ENCODE measurements at regions not wholly inside any gene's neighbourhood (a gene's known extent, or its start where the extent isn't known, plus 50 kb on each side); places are given as distances from the start of the nearest gene placed in this dataset.
"Not testable (repeated sequence)": the region's sequence is repeated elsewhere in the genome, so short reads cannot be mapped to it uniquely, and the experiment has no call there.

DNA sequence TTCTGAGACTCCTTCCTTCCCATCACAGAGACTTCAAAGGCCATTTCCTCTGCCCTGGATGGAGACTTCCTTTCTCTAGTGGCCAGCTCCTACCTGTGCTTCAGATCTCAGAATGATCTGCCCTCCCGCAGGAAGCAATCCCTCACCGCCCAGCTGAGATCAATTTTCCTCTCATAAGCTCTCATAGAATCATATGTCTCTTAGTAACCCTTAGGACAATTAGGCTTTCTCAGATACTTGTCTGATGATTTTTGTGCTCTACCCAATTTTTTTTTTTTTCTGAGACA is 212.6 kb upstream of the PRSS58 start:
- Histone ChIP-seq H3K4me1 (no peaks in the 10 kb centered on the region), H3K4me3 (no peak overlapping the region), H3K27me3 (no peaks in the 10 kb centered on the region), H3K27ac (no peak overlapping the region), H3K9me3 (no peaks in the 10 kb centered on the region), H3K36me3 (no peaks in the 10 kb centered on the region)
- TF ChIP-seq POLR2AphosphoS5 (IDR thresholded peaks at IDR 0.05; ENCODE audit: insufficient read depth in 1 of 2, low read depth in 1 of 2) (no peak), POLR2A (IDR thresholded peaks at IDR 0.05) (no peak)
- TF ChIP-seq, protein P1, sequence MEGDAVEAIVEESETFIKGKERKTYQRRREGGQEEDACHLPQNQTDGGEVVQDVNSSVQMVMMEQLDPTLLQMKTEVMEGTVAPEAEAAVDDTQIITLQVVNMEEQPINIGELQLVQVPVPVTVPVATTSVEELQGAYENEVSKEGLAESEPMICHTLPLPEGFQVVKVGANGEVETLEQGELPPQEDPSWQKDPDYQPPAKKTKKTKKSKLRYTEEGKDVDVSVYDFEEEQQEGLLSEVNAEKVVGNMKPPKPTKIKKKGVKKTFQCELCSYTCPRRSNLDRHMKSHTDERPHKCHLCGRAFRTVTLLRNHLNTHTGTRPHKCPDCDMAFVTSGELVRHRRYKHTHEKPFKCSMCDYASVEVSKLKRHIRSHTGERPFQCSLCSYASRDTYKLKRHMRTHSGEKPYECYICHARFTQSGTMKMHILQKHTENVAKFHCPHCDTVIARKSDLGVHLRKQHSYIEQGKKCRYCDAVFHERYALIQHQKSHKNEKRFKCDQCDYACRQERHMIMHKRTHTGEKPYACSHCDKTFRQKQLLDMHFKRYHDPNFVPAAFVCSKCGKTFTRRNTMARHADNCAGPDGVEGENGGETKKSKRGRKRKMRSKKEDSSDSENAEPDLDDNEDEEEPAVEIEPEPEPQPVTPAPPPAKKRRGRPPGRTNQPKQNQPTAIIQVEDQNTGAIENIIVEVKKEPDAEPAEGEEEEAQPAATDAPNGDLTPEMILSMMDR (IDR thresholded peaks at IDR 0.05) = no peak
- no peak for DNase-seq (ENCODE audit: extremely low spot score in 2 of 2)
- intact Hi-C loops (cut with DNase I) = no loop called here

GRCh38 chr7:142469696-142470543 is 212.1 kb upstream of the PRSS58 start:
- Histone ChIP-seq H3K4me3 (no peak overlapping the region), H3K9me3 (no peaks in the 10 kb centered on the region), H3K27me3 (no peaks in the 10 kb centered on the region), H3K27ac (no peak overlapping the region), H3K36me3 (no peaks in the 10 kb centered on the region), H3K4me1 (no peaks in the 10 kb centered on the region)
- no peak for TF ChIP-seq POLR2A (IDR thresholded peaks at IDR 0.05)
- TF ChIP-seq POLR2AphosphoS5 (IDR thresholded peaks at IDR 0.05; ENCODE audit: insufficient read depth in 1 of 2, low read depth in 1 of 2) = no peak
- TF ChIP-seq, protein P1 (IDR thresholded peaks at IDR 0.05) = no peak
- intact Hi-C loops (cut with DNase I) = no loop called here
- DNase-seq (ENCODE audit: extremely low spot score in 2 of 2) = no peak

DNA sequence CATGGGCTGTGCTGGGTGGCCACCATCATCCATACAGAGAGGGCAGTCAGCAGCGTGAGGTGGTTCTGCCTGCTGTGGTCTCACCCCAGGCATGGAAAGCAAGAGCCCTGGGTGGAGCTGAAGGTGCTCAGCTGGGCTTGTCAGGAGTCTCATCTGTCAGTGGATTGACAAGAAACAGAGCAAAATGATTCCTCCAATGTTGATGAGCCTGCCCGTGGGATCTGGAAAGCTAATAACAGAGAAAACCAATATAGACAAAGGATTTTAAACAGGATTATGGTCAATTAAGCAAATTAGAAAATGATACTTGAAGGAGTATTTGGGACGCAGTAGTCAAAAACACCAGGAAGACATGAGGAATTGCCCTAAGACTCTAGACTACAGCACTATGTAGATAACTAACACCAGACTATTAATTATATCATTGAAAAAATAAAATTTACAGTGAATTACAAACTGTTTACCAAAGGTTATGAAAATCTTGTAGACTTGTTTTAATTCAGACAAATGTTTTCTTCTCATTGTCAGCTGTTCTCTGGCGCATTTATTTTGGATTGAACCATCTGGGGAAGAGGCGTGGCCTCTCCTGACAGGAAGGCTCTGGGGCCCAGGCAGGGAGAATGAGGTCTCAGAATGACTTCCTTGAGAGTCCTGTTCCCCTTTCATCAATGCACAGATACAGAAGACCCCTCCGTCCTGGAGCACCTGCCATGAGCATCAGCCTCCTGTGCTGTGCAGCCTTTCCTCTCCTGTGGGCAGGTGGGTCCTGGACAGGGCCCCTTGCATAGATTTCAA is 211.2 kb upstream of the PRSS58 start:
- intact Hi-C loops (cut with DNase I) = no loop called here
- TF ChIP-seq, protein P1 (IDR thresholded peaks at IDR 0.05) = no peak
- no peak for TF ChIP-seq POLR2AphosphoS5 (IDR thresholded peaks at IDR 0.05; ENCODE audit: insufficient read depth in 1 of 2, low read depth in 1 of 2)
- no peak for TF ChIP-seq POLR2A (IDR thresholded peaks at IDR 0.05)
- DNase-seq (ENCODE audit: extremely low spot score in 2 of 2) = peak in 1 of 2 donors; percentile 70
- no peaks in the 10 kb centered on the region for H3K27me3 ChIP-seq
- no peaks in the 10 kb centered on the region for H3K9me3 ChIP-seq
- no peaks in the 10 kb centered on the region for H3K4me1 ChIP-seq
- H3K36me3 ChIP-seq = no peaks in the 10 kb centered on the region
- H3K27ac ChIP-seq = no peak overlapping the region
- no peak overlapping the region for H3K4me3 ChIP-seq

DNA sequence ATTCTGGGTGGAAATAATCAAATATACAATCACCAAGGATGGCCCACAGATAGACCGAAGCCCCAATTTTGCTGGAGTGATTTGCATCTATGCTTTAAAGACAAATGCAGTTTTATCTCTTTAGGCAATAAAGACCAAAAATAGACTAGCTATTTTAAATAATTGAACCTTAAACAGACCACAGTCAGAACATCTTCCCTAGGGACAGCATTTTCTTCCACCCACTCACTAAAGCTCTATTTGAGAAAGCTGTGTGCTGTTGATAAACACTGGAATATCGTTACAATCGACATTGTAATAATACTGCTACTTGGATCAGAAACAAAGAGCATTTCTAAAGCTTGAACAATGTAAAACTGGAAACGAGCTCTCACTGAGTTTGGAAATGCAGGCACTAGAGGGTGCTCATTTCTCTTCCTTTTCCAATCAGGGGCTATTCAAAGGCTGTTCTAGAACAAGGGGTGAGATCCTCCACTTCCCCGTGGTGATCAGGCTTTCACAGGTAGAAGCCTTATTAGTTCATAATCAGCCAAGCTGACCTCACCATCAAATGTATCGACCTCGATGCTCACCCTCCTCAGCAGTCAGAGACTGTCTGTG is 209.3 kb upstream of the PRSS58 start:
- H3K27me3 ChIP-seq; H3K27ac ChIP-seq; DNase-seq (ENCODE audit: extremely low spot score in 2 of 2); H3K4me3 ChIP-seq; H3K36me3 ChIP-seq; intact Hi-C loops (cut with DNase I); H3K9me3 ChIP-seq; H3K4me1 ChIP-seq: not testable (repeated sequence)

- Histone ChIP-seq H3K4me3 (no peak overlapping the region), H3K36me3 (no peaks in the 10 kb centered on the region), H3K27ac (no peak overlapping the region), H3K9me3 (no peaks in the 10 kb centered on the region), H3K27me3 (no peaks in the 10 kb centered on the region), H3K4me1 (no peaks in the 10 kb centered on the region)
- no peak for DNase-seq (ENCODE audit: extremely low spot score in 2 of 2)
- TF ChIP-seq, protein P1 (IDR thresholded peaks at IDR 0.05) = no peak
- TF ChIP-seq POLR2AphosphoS5 (IDR thresholded peaks at IDR 0.05; ENCODE audit: insufficient read depth in 1 of 2, low read depth in 1 of 2) (no peak), POLR2A (IDR thresholded peaks at IDR 0.05) (no peak)
- intact Hi-C loops (cut with DNase I) = no loop called here
These were observed 205.6 kb upstream of the PRSS58 start for GRCh38 chr7:142463401-142463850.

Measured in vagina (tissue), 2 donors.